Neural cell (in vitro differentiated cells): ENCODE measurements at regions not wholly inside any gene's neighbourhood (a gene's known extent, or its start where the extent isn't known, plus 50 kb on each side); places are given as distances from the start of the nearest gene placed in this dataset.

Source experiments
- CTCF ChIP-seq: fragments of 450-650 bp; IDR thresholded peaks from 2 replicates; pipeline ENCODE4 v1.5.1; 2014; ENCODE audit warnings: antibody characterized with exemption, mild to moderate bottlenecking, moderate library complexity; ENCODE audit not compliant: poor library complexity, severe bottlenecking
- EP300 ChIP-seq: fragments of 450-650 bp; conservative IDR thresholded peaks from 2 replicates; pipeline ENCODE4 v1.6.1; 2014; ENCODE audit warnings: antibody characterized with exemption, mild to moderate bottlenecking, moderate library complexity; ENCODE audit not compliant: poor library complexity, severe bottlenecking
- EZH2 ChIP-seq: fragments of 200-600, 300-800 bp; shearing (Covaris generic), sonication (generic); IDR thresholded peaks from 2 replicates; pipeline ENCODE4 v1.6.1; 2014; ENCODE audit warnings: antibody characterized with exemption, low read length, borderline replicate concordance, mild to moderate bottlenecking; ENCODE audit not compliant: insufficient read depth, poor library complexity, severe bottlenecking
- POLR2AphosphoS5 ChIP-seq: IDR thresholded peaks from 2 replicates; pipeline ENCODE4 v1.6.1; 2012
- RAD21 ChIP-seq: fragments of 450-650 bp; conservative IDR thresholded peaks from 2 replicates; pipeline ENCODE4 v1.6.1; 2014; ENCODE audit warnings: antibody characterized with exemption, mild to moderate bottlenecking, moderate library complexity
- REST ChIP-seq: IDR thresholded peaks from 2 replicates; pipeline ENCODE4 v1.6.1; 2012; ENCODE audit warnings: borderline replicate concordance
- SMC3 ChIP-seq: fragments of 450-650 bp; conservative IDR thresholded peaks from 2 replicates; pipeline ENCODE4 v1.6.1; 2014; ENCODE audit warnings: antibody characterized with exemption, mild to moderate bottlenecking, moderate library complexity; ENCODE audit not compliant: poor library complexity
- TAF1 ChIP-seq: IDR thresholded peaks from 2 replicates; pipeline ENCODE4 v1.6.1; 2012; ENCODE audit warnings: low read depth

GRCh38 chr7:33731912-33732311 lies 173.4 kb upstream of the BMPER start:
- TF ChIP-seq CTCF: no peak
- TF ChIP-seq TAF1: no peak
- no peak for TF ChIP-seq RAD21
- no peak for TF ChIP-seq EP300
- no peak for TF ChIP-seq EZH2
- no peak for TF ChIP-seq POLR2AphosphoS5
- TF ChIP-seq SMC3: no peak
- no peak for TF ChIP-seq REST
